Kidney (tissue), 13 donors: ENCODE measurements at regions not wholly inside any gene's neighbourhood (a gene's known extent, or its start where the extent isn't known, plus 50 kb on each side); places are given as distances from the start of the nearest gene placed in this dataset.

Experiments
- DNase-seq, 5 donors: peaks; one replicate each; pipeline ENCODE4 v3.0.0-alpha.2; 2013 to 2020
- FAIRE-seq: peaks from 2 replicates; lab custom pipeline; 2012; peaks lifted over from hg19 to GRCh38; lab: Jason Lieb, UNC
- H3K27ac ChIP-seq, 2 donors: one replicate each; pipeline ENCODE4 v1.7.0; 2013; ENCODE audit warnings: low read depth in 2 of 2, low read length in 2 of 2, inconsistent platforms in 1 of 2
- H3K27me3 ChIP-seq: one replicate; pipeline ENCODE4 v1.7.1; 2013; ENCODE audit warnings: low read length, inconsistent platforms; ENCODE audit not compliant: control insufficient read depth, insufficient read depth
- H3K36me3 ChIP-seq, 3 donors: one replicate each; pipeline versions ENCODE4 v1.7.0 to v1.7.1; 2013; ENCODE audit warnings: low read length in 3 of 3, control low read depth in 1 of 3, inconsistent platforms in 1 of 3; ENCODE audit not compliant: insufficient read depth in 3 of 3, control insufficient read depth in 2 of 3
- H3K4me1 ChIP-seq, 3 donors: one replicate each; pipeline versions ENCODE4 v1.7.0 to v1.7.1; 2013; ENCODE audit warnings: low read length in 3 of 3, inconsistent platforms in 1 of 3, low read depth in 1 of 3; ENCODE audit not compliant: control insufficient read depth in 2 of 3, insufficient read depth in 2 of 3
- H3K4me3 ChIP-seq, 3 donors: one replicate each; pipeline versions ENCODE4 v1.7.0 to v1.8.1; 2013; ENCODE audit warnings: low read length in 3 of 3, control low read depth in 1 of 3, inconsistent platforms in 1 of 3
- H3K9ac ChIP-seq, 3 donors: one replicate each; pipeline versions ENCODE4 v1.7.0 to v1.7.1; 2013; ENCODE audit warnings: low read length in 3 of 3, control low read depth in 1 of 3, inconsistent platforms in 1 of 3
- H3K9me3 ChIP-seq, 3 donors: one replicate each; pipeline versions ENCODE4 v1.7.0 to v1.7.1; 2013; ENCODE audit warnings: low read length in 3 of 3, control low read depth in 1 of 3, inconsistent platforms in 1 of 3; ENCODE audit not compliant: control insufficient read depth in 2 of 3, insufficient read depth in 1 of 3
- intact Hi-C: fragments of 100-400 bp; cut with DNase I; formaldehyde crosslinking; loops from one replicate; pipeline ENCODE4 v1.11.1; 2022
- TF ChIP-seq, protein P1 (sequence below): IDR thresholded peaks from 3 replicates; pipeline ENCODE4 v1.5.1; 2012; ENCODE audit warnings: mild to moderate bottlenecking, moderate library complexity, borderline replicate concordance; ENCODE audit not compliant: insufficient read depth; ENCODE audit errors: extremely low read depth
- donor health status: control.
- donor health status: control.
- donor health status: control.
- donor health status: control.
- donor health status: control.
- donor health status: DM: yes; HTN: yes; CAD: no.
- donor health status: Normal renal cell carcinoma (clear cell type).

DNA sequence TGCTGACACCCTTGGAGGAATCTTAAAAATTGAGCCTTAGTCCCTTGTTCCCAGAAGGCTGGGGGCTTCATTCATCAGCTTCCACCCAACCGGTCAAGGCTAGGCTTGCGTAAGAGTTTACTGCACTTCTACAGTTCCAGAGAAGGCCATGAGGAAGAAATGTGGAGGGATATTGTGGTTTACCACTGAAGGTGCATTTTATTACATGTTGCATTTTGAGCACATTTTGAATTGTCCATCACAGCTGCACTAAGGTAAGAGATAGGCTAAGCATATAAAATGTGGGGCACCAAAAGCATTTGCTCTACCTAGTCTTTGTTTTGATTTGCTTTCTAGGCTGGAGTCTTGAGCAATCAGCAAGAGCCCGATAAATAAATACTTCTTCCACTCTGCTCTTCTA lies 167.1 kb upstream of the PAPPA start:
- intact Hi-C loops = no loop called here

DNA sequence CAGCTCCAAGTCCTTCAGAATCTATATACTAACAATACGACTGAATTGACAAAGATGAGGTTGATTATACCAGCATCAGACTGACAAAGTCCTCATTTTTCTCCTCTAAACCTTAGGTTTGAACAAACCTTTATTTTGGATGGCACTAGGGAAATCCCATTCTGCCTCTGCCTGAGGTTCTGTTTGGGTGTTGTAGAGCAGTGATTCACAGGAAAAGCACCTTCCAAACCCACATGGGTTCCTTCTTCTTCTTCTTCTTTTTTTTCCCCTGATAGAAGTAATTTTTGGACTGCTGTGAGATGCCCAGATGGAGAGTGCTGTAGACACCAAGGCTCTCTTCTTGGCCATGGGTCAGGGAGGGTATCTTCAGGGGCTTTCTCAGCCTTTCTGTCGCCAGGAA lies 164.9 kb upstream of the PAPPA start:
- Histone ChIP-seq H3K36me3 (no peaks in the 10 kb centered on the region), H3K9ac (no peak overlapping the region), H3K9me3 (no peaks in the 10 kb centered on the region), H3K27me3 (no peaks in the 10 kb centered on the region), H3K27ac (no peak overlapping the region), H3K4me1 (no peaks in the 10 kb centered on the region), H3K4me3 (no peak overlapping the region)
- intact Hi-C loops = no loop called here
- FAIRE-seq = no peak
- TF ChIP-seq, protein P1, sequence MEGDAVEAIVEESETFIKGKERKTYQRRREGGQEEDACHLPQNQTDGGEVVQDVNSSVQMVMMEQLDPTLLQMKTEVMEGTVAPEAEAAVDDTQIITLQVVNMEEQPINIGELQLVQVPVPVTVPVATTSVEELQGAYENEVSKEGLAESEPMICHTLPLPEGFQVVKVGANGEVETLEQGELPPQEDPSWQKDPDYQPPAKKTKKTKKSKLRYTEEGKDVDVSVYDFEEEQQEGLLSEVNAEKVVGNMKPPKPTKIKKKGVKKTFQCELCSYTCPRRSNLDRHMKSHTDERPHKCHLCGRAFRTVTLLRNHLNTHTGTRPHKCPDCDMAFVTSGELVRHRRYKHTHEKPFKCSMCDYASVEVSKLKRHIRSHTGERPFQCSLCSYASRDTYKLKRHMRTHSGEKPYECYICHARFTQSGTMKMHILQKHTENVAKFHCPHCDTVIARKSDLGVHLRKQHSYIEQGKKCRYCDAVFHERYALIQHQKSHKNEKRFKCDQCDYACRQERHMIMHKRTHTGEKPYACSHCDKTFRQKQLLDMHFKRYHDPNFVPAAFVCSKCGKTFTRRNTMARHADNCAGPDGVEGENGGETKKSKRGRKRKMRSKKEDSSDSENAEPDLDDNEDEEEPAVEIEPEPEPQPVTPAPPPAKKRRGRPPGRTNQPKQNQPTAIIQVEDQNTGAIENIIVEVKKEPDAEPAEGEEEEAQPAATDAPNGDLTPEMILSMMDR = no peak
- no peak for DNase-seq

More for the DNA sequence above, 167.1 kb upstream of the PAPPA start:
- Histone ChIP-seq H3K4me3 (no peak overlapping the region), H3K4me1 (no peaks in the 10 kb centered on the region), H3K9ac (no peak overlapping the region), H3K27ac (no peak overlapping the region), H3K9me3 (no peaks in the 10 kb centered on the region), H3K36me3 (no peaks in the 10 kb centered on the region), H3K27me3 (no peaks in the 10 kb centered on the region)
- FAIRE-seq = no peak
- no peak for DNase-seq
- TF ChIP-seq, protein P1 = no peak

DNA sequence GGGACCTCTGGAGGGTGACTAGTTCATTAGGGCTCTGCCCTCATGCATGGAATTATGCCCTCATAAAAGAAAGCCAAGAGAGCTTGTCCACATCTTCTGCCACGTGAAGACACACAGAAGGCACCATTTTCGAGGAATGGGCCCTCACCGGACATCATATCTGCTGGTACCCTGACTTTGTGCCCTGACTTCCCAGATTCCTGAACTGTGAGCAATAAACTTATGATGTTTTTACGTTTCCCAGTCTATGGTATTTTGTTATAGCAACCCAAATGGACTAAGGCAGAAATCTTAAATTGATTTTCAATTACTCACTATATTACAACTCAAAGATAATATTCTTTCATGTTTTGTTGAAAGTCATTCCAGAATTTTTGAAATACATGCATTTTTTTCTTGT lies 163.8 kb upstream of the PAPPA start:
- Histone ChIP-seq H3K4me3 (no peak overlapping the region), H3K9me3 (no peaks in the 10 kb centered on the region), H3K4me1 (no peaks in the 10 kb centered on the region), H3K27ac (no peak overlapping the region), H3K9ac (no peak overlapping the region), H3K36me3 (no peaks in the 10 kb centered on the region), H3K27me3 (no peaks in the 10 kb centered on the region)
- TF ChIP-seq, protein P1 = no peak
- intact Hi-C loops = no loop called here
- no peak for DNase-seq
- no peak for FAIRE-seq

DNA sequence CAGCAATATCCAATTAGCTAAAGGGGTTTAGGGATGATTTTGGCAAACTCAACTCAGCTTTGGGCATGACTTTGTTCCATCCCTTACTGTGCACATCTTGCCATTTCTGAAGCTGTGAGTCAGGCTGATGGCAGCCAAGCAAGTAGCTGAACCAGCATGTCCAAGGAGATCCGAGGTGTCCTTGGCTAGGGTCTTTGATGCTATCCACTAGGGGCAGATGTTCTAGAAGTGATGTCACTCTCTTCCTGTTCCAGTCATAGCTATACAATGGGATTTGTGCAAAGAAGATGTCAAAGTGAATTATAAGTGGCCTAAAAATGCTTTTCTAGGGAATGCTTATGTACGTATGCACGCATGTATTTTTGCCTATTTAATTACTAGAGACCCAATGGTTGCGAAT lies 160.8 kb upstream of the PAPPA start:
- H3K27me3 ChIP-seq = no peaks in the 10 kb centered on the region
- H3K9ac ChIP-seq = no peak overlapping the region
- no peak for FAIRE-seq
- no peaks in the 10 kb centered on the region for H3K4me1 ChIP-seq
- H3K27ac ChIP-seq = no peak overlapping the region
- no peaks in the 10 kb centered on the region for H3K9me3 ChIP-seq
- intact Hi-C loops = no loop called here
- no peak for DNase-seq
- no peak overlapping the region for H3K4me3 ChIP-seq
- H3K36me3 ChIP-seq = no peaks in the 10 kb centered on the region
- TF ChIP-seq, protein P1 = no peak
